Transverse colon (tissue), 4 donors: ENCODE measurements at regions not wholly inside any gene's neighbourhood (a gene's known extent, or its start where the extent isn't known, plus 50 kb on each side); places are given as distances from the start of the nearest gene placed in this dataset.

ENCODE experiments used
- DNase-seq: peaks from one replicate; pipeline ENCODE4 v3.0.0-alpha.2; 2019
- H3K27ac ChIP-seq, 4 donors: fragments of 200-600 bp; sonication (generic); 2 replicates each; pipeline ENCODE4 v1.5.1; 2016 to 2018; ENCODE audit warnings: inconsistent platforms in 4 of 4
- H3K27me3 ChIP-seq: fragments of 200-600 bp; sonication (generic); 2 replicates; pipeline ENCODE4 v1.5.1; 2017; ENCODE audit warnings: inconsistent platforms
- H3K36me3 ChIP-seq, 4 donors: fragments of 200-600 bp; sonication (generic); 2 replicates each; pipeline ENCODE4 v1.5.1; 2017 to 2019; ENCODE audit warnings: inconsistent platforms in 4 of 4
- H3K4me1 ChIP-seq, 4 donors: fragments of 200-600 bp; sonication (generic); 2 replicates each; pipeline ENCODE4 v1.5.1; 2017 to 2020; ENCODE audit warnings: inconsistent platforms in 4 of 4
- H3K4me3 ChIP-seq, 4 donors: fragments of 200-600 bp; sonication (generic); 1 replicate in 1 of 4; 2 replicates in 3 of 4; pipeline versions ENCODE4 v1.5.1 to v1.6.1; 2017 to 2019; ENCODE audit warnings: inconsistent platforms in 4 of 4
- H3K9me3 ChIP-seq, 2 donors: fragments of 200-600 bp; sonication (generic); 2 replicates each; pipeline ENCODE4 v1.5.1; 2017 to 2019; ENCODE audit warnings: inconsistent platforms in 2 of 2
- EP300 ChIP-seq: sonication (generic); formaldehyde crosslinking; IDR thresholded peaks from one replicate; pipeline ENCODE4 v1.6.1; 2017; ENCODE audit warnings: antibody characterized with exemption, low read depth
- POLR2A ChIP-seq: fragments of 450-650 bp; IDR thresholded peaks from one replicate; pipeline ENCODE4 v1.6.1; 2016; ENCODE audit warnings: antibody characterized with exemption, mild to moderate bottlenecking, moderate library complexity
- POLR2AphosphoS5 ChIP-seq, 3 donors: sonication (generic); formaldehyde crosslinking; IDR thresholded peaks; one replicate each; pipeline ENCODE4 v1.6.1; 2016; ENCODE audit warnings: antibody characterized with exemption in 3 of 3
- WGBS, 2 donors: methylation state at CpG; one replicate each; pipeline ENCODE4 v1.1.5; 2018; ENCODE audit warnings: low coverage in 1 of 2; 5-methylcytosine and 5-hydroxymethylcytosine counted together
- in situ Hi-C, 4 donors: fragments of 200-750 bp; cut with MboI; loops; one replicate each; pipeline versions ENCODE4 v1.15.0 to v1.15.1; 2017; ENCODE audit warnings: low sequenced_read_pairs in 3 of 4, low pct_ligation_motif_present in 1 of 4, low pct_unique_long_range_greater_than_20kb in 1 of 4
- intact Hi-C: fragments of 100-400 bp; cut with DNase I; formaldehyde crosslinking; loops from one replicate; pipeline ENCODE4 v1.15.1; 2023; ENCODE audit warnings: low total_unique reads
- TF ChIP-seq, protein P1 (sequence below), 5 experiments: fragments of 200-600 bp in 3 of 5; fragments of 450-650 bp in 2 of 5; sonication (generic) in 3 of 5; IDR thresholded peaks; 1 replicate in 2 of 5; 2 replicates in 3 of 5; pipeline ENCODE4 v1.5.1; 2016 to 2017; ENCODE audit warnings: antibody characterized with exemption in 5 of 5, inconsistent platforms in 3 of 5, mild to moderate bottlenecking in 2 of 5, moderate library complexity in 1 of 5

- H3K4me3 ChIP-seq, result no peak overlapping the region
- H3K4me1 ChIP-seq, result peaks cover 0 to 14% (median 2%) of the 10 kb centered on the region in 4 donors
- no peaks in the 10 kb centered on the region for H3K9me3 ChIP-seq
- intact Hi-C loops (no loop called here), in situ Hi-C loops (no loop called here)
- DNase-seq, result no peak
- H3K27me3 ChIP-seq, result no peaks in the 10 kb centered on the region
- no peak overlapping the region for H3K27ac ChIP-seq
- H3K36me3 ChIP-seq, result no peaks in the 10 kb centered on the region
- no peak for TF ChIP-seq POLR2A
- no peak for TF ChIP-seq POLR2AphosphoS5 (IDR thresholded peaks at IDR 0.05)
- no peak for TF ChIP-seq EP300
- TF ChIP-seq, protein P1, sequence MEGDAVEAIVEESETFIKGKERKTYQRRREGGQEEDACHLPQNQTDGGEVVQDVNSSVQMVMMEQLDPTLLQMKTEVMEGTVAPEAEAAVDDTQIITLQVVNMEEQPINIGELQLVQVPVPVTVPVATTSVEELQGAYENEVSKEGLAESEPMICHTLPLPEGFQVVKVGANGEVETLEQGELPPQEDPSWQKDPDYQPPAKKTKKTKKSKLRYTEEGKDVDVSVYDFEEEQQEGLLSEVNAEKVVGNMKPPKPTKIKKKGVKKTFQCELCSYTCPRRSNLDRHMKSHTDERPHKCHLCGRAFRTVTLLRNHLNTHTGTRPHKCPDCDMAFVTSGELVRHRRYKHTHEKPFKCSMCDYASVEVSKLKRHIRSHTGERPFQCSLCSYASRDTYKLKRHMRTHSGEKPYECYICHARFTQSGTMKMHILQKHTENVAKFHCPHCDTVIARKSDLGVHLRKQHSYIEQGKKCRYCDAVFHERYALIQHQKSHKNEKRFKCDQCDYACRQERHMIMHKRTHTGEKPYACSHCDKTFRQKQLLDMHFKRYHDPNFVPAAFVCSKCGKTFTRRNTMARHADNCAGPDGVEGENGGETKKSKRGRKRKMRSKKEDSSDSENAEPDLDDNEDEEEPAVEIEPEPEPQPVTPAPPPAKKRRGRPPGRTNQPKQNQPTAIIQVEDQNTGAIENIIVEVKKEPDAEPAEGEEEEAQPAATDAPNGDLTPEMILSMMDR (IDR thresholded peaks at IDR 0.05), result no peak
- 85% methylated on average over 2 of the region's 2 CpGs; no CpG with 5 or more reads in 1 of the 2 donors for WGBS, 2 donors
Observed at GRCh38 chr1:173128742-173129141, 78.0 kb upstream of the TNFSF18 start.

GRCh38 chr1:173127369-173128307 lies 76.9 kb upstream of the TNFSF18 start:
- no peak overlapping the region for H3K27ac ChIP-seq
- H3K4me1 ChIP-seq, result peaks cover 5 to 25% (median 12%) of the 10 kb centered on the region in 4 donors
- intact Hi-C loops, result no loop called here
- TF ChIP-seq, protein P1 (IDR thresholded peaks at IDR 0.05), result no peak
- TF ChIP-seq EP300, result no peak
- no peak for TF ChIP-seq POLR2A
- no peak for TF ChIP-seq POLR2AphosphoS5 (IDR thresholded peaks at IDR 0.05)
- in situ Hi-C loops, result no loop called here
- 70 to 80% methylated on average over 9 to 12 of the region's 12 CpGs for WGBS, 2 donors
- no peaks in the 10 kb centered on the region for H3K27me3 ChIP-seq
- DNase-seq, result no peak
- no peaks in the 10 kb centered on the region for H3K36me3 ChIP-seq
- no peak overlapping the region for H3K4me3 ChIP-seq
- no peaks in the 10 kb centered on the region for H3K9me3 ChIP-seq

- WGBS, 2 donors, result 87% methylated on average over 2 of the region's 2 CpGs
- no peaks in the 10 kb centered on the region for H3K36me3 ChIP-seq
Observed at GRCh38 chr1:173126421-173126820, 75.7 kb upstream of the TNFSF18 start.

More at GRCh38 chr1:173126421-173126820, 75.7 kb upstream of the TNFSF18 start:
- Histone ChIP-seq H3K4me1 (peaks cover 11 to 34% (median 17%) of the 10 kb centered on the region in 4 donors), H3K27me3 (no peaks in the 10 kb centered on the region), H3K4me3 (no peak overlapping the region), H3K27ac (no peak overlapping the region), H3K9me3 (no peaks in the 10 kb centered on the region)
- TF ChIP-seq POLR2A (no peak), EP300 (no peak), POLR2AphosphoS5 (IDR thresholded peaks at IDR 0.05) (no peak)
- TF ChIP-seq, protein P1 (IDR thresholded peaks at IDR 0.05), result no peak
- intact Hi-C loops (no loop called here), in situ Hi-C loops (no loop called here)
- DNase-seq, result no peak
